ENCODE measurements at regions not wholly inside any gene's neighbourhood (a gene's known extent, or its start where the extent isn't known, plus 50 kb on each side); places are given as distances from the start of the nearest gene placed in this dataset.

- no peak for DNase-seq
Observed at GRCh38 chr2:128451084-128452023, 132.7 kb upstream of the HS6ST1 start.

- DNase-seq, result no peak
Observed at GRCh38 chr2:128452024-128452411, 133.3 kb upstream of the HS6ST1 start.

- no peak for DNase-seq
Observed at GRCh38 chr2:128452536-128453530, 134.2 kb upstream of the HS6ST1 start.

GRCh38 chr2:128454980-128455720, 136.5 kb upstream of the HS6ST1 start:
- no peak for DNase-seq

- DNase-seq, result no peak
Observed at GRCh38 chr2:128455721-128456050, 137.0 kb upstream of the HS6ST1 start.

GRCh38 chr2:128456281-128456680, 137.6 kb upstream of the HS6ST1 start:
- no peak for DNase-seq

- no peak for DNase-seq
Observed at GRCh38 chr2:128457006-128457604, 138.4 kb upstream of the HS6ST1 start.

- no peak for DNase-seq
Observed at GRCh38 chr2:128457716-128458115, 139.0 kb upstream of the HS6ST1 start.

GRCh38 chr2:128458505-128458904, 139.8 kb upstream of the HS6ST1 start:
- DNase-seq, result no peak

- no peak for DNase-seq
Observed at GRCh38 chr2:128464456-128464855, 145.8 kb upstream of the HS6ST1 start.

- DNase-seq, result no peak
Observed at GRCh38 chr2:128465246-128466170, 146.8 kb upstream of the HS6ST1 start.

- DNase-seq, result no peak
Observed at GRCh38 chr2:128466376-128466775, 147.7 kb upstream of the HS6ST1 start.

GRCh38 chr2:128466776-128467175, 148.1 kb upstream of the HS6ST1 start:
- DNase-seq, result no peak

GRCh38 chr2:128467321-128467969, 148.8 kb upstream of the HS6ST1 start:
- DNase-seq, result no peak

- no peak for DNase-seq
Observed at GRCh38 chr2:128468186-128468920, 149.7 kb upstream of the HS6ST1 start.

GRCh38 chr2:128469203-128469602, 150.5 kb upstream of the HS6ST1 start:
- no peak for DNase-seq

GRCh38 chr2:128469875-128470274, 151.2 kb upstream of the HS6ST1 start:
- no peak for DNase-seq

GRCh38 chr2:128472789-128473174, 154.1 kb upstream of the HS6ST1 start:
- DNase-seq, result no peak

GRCh38 chr2:128473175-128474035, 154.7 kb upstream of the HS6ST1 start:
- DNase-seq, result no peak
